ENCODE measurements at regions not wholly inside any gene's neighbourhood (a gene's known extent, or its start where the extent isn't known, plus 50 kb on each side); places are given as distances from the start of the nearest gene placed in this dataset.

- TF ChIP-seq CTCF (IDR thresholded peaks at IDR 0.05) (no peak), POLR2AphosphoS5 (IDR thresholded peaks at IDR 0.05) (no peak), POLR2A (IDR thresholded peaks at IDR 0.05) (no peak), EP300 (IDR thresholded peaks at IDR 0.05) (no peak)
These were observed 1493.7 kb downstream of the AMY1C start for GRCh38 chr1:105243411-105243810.
